ENCODE measurements at regions not wholly inside any gene's neighbourhood (a gene's known extent, or its start where the extent isn't known, plus 50 kb on each side); places are given as distances from the start of the nearest gene placed in this dataset.

- TF ChIP-seq POLR2A (IDR thresholded peaks at IDR 0.05) (no peak), CTCF (IDR thresholded peaks at IDR 0.05) (no peak), POLR2AphosphoS5 (IDR thresholded peaks at IDR 0.05; ENCODE audit: insufficient read depth in 1 of 2, low read depth in 1 of 2) (no peak)
These were observed 103.4 kb upstream of the PAK3 start for GRCh38 chrX:110992611-110993010.

Data from vagina (tissue), 2 donors.